Peyer's patch (tissue), 4 donors: ENCODE measurements at regions not wholly inside any gene's neighbourhood (a gene's known extent, or its start where the extent isn't known, plus 50 kb on each side); places are given as distances from the start of the nearest gene placed in this dataset.
"Not testable (repeated sequence)": the region's sequence is repeated elsewhere in the genome, so short reads cannot be mapped to it uniquely, and the experiment has no call there.

Experiments
- POLR2A ChIP-seq, 2 donors: fragments of 450-650 bp; IDR thresholded peaks; one replicate each; pipeline ENCODE4 v1.5.1; 2017; ENCODE audit warnings: antibody characterized with exemption in 2 of 2, mild to moderate bottlenecking in 2 of 2, moderate library complexity in 2 of 2
- TF ChIP-seq, protein P1 (sequence below), 6 experiments: fragments of 450-650 bp in 4 of 6; fragments of 200-600 bp in 2 of 6; sonication (generic) in 1 of 6; IDR thresholded peaks; one replicate each; pipeline ENCODE4 v1.5.1; 2017 to 2019; ENCODE audit warnings: antibody characterized with exemption in 6 of 6, mild to moderate bottlenecking in 3 of 6, moderate library complexity in 1 of 6

DNA sequence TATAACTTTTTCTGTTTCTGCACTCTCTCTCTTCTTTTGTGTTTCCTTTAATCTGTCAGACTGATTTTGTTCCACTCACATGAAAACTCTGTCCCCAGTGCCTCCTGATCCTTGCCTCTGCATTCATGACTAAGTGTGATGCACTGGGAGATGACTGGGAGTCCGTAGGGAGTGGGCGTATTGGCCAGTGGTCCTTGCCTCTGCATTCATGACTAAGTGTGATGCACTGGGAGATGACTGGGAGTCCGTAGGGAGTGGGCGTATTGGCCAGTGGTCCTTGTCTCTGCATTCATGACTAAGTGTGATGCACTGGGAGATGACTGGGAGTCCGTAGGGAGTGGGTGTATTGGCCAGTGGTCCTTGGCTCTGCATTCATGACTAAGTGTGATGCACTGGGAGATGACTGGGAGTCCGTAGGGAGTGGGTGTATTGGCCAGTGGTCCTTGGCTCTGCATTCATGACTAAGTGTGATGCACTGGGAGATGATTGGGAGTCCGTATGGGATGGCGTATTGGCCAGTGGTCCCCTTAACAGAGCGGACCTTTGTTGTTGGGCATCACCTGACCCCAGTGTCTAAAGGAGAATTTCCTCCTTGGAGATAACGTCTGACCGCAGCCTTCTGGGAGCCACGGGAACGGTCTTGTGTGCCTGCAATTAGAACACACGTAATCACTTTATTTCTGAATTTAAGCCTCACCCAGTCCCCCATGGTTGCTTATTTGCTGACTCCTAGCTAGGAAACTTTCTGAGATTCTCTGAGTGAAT, 266.0 kb downstream of the TRIML1 start:
- TF ChIP-seq, protein P1, sequence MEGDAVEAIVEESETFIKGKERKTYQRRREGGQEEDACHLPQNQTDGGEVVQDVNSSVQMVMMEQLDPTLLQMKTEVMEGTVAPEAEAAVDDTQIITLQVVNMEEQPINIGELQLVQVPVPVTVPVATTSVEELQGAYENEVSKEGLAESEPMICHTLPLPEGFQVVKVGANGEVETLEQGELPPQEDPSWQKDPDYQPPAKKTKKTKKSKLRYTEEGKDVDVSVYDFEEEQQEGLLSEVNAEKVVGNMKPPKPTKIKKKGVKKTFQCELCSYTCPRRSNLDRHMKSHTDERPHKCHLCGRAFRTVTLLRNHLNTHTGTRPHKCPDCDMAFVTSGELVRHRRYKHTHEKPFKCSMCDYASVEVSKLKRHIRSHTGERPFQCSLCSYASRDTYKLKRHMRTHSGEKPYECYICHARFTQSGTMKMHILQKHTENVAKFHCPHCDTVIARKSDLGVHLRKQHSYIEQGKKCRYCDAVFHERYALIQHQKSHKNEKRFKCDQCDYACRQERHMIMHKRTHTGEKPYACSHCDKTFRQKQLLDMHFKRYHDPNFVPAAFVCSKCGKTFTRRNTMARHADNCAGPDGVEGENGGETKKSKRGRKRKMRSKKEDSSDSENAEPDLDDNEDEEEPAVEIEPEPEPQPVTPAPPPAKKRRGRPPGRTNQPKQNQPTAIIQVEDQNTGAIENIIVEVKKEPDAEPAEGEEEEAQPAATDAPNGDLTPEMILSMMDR (IDR thresholded peaks at IDR 0.05) = not testable (repeated sequence)
- not testable (repeated sequence) for TF ChIP-seq POLR2A (IDR thresholded peaks at IDR 0.05)
